Left ventricle myocardium inferior (tissue), 1 donor: ENCODE measurements at regions not wholly inside any gene's neighbourhood (a gene's known extent, or its start where the extent isn't known, plus 50 kb on each side); places are given as distances from the start of the nearest gene placed in this dataset.

Source experiments
- DNase-seq: peaks from one replicate; pipeline ENCODE4 v3.0.0-alpha.2; 2020
- H3K27ac ChIP-seq: fragments of 200-600 bp; replicated peaks from 2 replicates; pipeline ENCODE4 v1.8.0; 2021
- H3K27me3 ChIP-seq: fragments of 200-600 bp; 2 replicates; pipeline ENCODE4 v1.8.0; 2021; ENCODE audit warnings: low read depth
- H3K36me3 ChIP-seq: fragments of 200-600 bp; 2 replicates; pipeline ENCODE4 v1.8.0; 2021
- H3K4me1 ChIP-seq: fragments of 200-600 bp; 2 replicates; pipeline ENCODE4 v1.8.0; 2021
- H3K4me3 ChIP-seq: fragments of 200-600 bp; 2 replicates; pipeline ENCODE4 v1.8.0; 2021; ENCODE audit warnings: mild to moderate bottlenecking, moderate library complexity
- H3K9me3 ChIP-seq: fragments of 200-600 bp; replicated peaks from 2 replicates; pipeline ENCODE4 v1.8.0; 2021
- CTCF ChIP-seq: fragments of 200-600 bp; IDR thresholded peaks from 2 replicates; pipeline ENCODE4 v1.8.0; 2021; ENCODE audit warnings: antibody characterized with exemption, mild to moderate bottlenecking, borderline replicate concordance
- intact Hi-C: fragments of 100-400 bp; cut with micrococcal nuclease; formaldehyde crosslinking; loops from one replicate; pipeline ENCODE4 v1.11.0; 2022
- donor health status: DM: no; HTN: yes; CAD: no; lungs with severe emphysema.

GRCh38 chr16:76612497-76612896, 335.3 kb downstream of the CNTNAP4 start:
- TF ChIP-seq CTCF = no peak
- H3K36me3 ChIP-seq = no peaks in the 10 kb centered on the region
- H3K4me3 ChIP-seq = no peak overlapping the region
- no peaks in the 10 kb centered on the region for H3K9me3 ChIP-seq
- no peak for DNase-seq
- intact Hi-C loops = no loop called here
- no peaks in the 10 kb centered on the region for H3K27me3 ChIP-seq
- no peak overlapping the region for H3K27ac ChIP-seq
- peaks cover 5% of the 10 kb centered on the region for H3K4me1 ChIP-seq

- Histone ChIP-seq H3K36me3 (no peaks in the 10 kb centered on the region), H3K9me3 (no peaks in the 10 kb centered on the region), H3K4me3 (no peak overlapping the region), H3K27me3 (no peaks in the 10 kb centered on the region), H3K27ac (no peak overlapping the region), H3K4me1 (peaks cover 5% of the 10 kb centered on the region)
- no peak for TF ChIP-seq CTCF
- no peak for DNase-seq
- intact Hi-C loops = no loop called here
These were observed 337.1 kb downstream of the CNTNAP4 start for GRCh38 chr16:76614269-76614668.

GRCh38 chr16:76622876-76623275, 345.7 kb downstream of the CNTNAP4 start:
- no peak for DNase-seq
- Histone ChIP-seq H3K36me3 (no peaks in the 10 kb centered on the region), H3K4me3 (no peak overlapping the region), H3K27me3 (no peaks in the 10 kb centered on the region), H3K27ac (no peak overlapping the region), H3K9me3 (no peaks in the 10 kb centered on the region), H3K4me1 (no peaks in the 10 kb centered on the region)
- intact Hi-C loops = no loop called here
- TF ChIP-seq CTCF = no peak

- Histone ChIP-seq H3K4me1 (no peaks in the 10 kb centered on the region), H3K27ac (no peak overlapping the region), H3K27me3 (no peaks in the 10 kb centered on the region), H3K36me3 (no peaks in the 10 kb centered on the region), H3K9me3 (peaks cover 28% of the 10 kb centered on the region), H3K4me3 (no peak overlapping the region)
- intact Hi-C loops = no loop called here
- no peak for TF ChIP-seq CTCF
- DNase-seq = no peak
These were observed 357.9 kb downstream of the CNTNAP4 start for GRCh38 chr16:76634847-76635697.

GRCh38 chr16:76639685-76640289, 362.6 kb downstream of the CNTNAP4 start:
- no peak for TF ChIP-seq CTCF
- H3K9me3 ChIP-seq = peaks cover 2% of the 10 kb centered on the region
- H3K27ac ChIP-seq = no peak overlapping the region
- no peak for DNase-seq
- intact Hi-C loops = no loop called here
- no peaks in the 10 kb centered on the region for H3K36me3 ChIP-seq
- H3K4me3 ChIP-seq = no peak overlapping the region
- no peaks in the 10 kb centered on the region for H3K27me3 ChIP-seq
- no peaks in the 10 kb centered on the region for H3K4me1 ChIP-seq
